ENCODE measurements at regions not wholly inside any gene's neighbourhood (a gene's known extent, or its start where the extent isn't known, plus 50 kb on each side); places are given as distances from the start of the nearest gene placed in this dataset.

- no peak overlapping the region for H3K4me3 ChIP-seq (replicated peaks; ENCODE audit: low read depth, low read length)
- DNase-seq (ENCODE audit: extremely low read depth, low read depth): no peak
- TF ChIP-seq CTCF (IDR thresholded peaks at IDR 0.05; ENCODE audit: low read depth, low read length, missing control alignments): no peak
Measured at GRCh38 chr13:80437231-80437630, 96.3 kb upstream of the SPRY2 start.

- no peak for DNase-seq (ENCODE audit: extremely low read depth, low read depth)
- H3K4me3 ChIP-seq (replicated peaks; ENCODE audit: low read depth, low read length): no peak overlapping the region
- no peak for TF ChIP-seq CTCF (IDR thresholded peaks at IDR 0.05; ENCODE audit: low read depth, low read length, missing control alignments)
Measured at GRCh38 chr13:80436571-80437169, 95.7 kb upstream of the SPRY2 start.

GRCh38 chr13:80430561-80430960 is 89.6 kb upstream of the SPRY2 start:
- TF ChIP-seq CTCF (IDR thresholded peaks at IDR 0.05; ENCODE audit: low read depth, low read length, missing control alignments): no peak
- DNase-seq (ENCODE audit: extremely low read depth, low read depth): no peak
- H3K4me3 ChIP-seq (replicated peaks; ENCODE audit: low read depth, low read length): no peak overlapping the region

- DNase-seq (ENCODE audit: extremely low read depth, low read depth): no peak
- no peak for TF ChIP-seq CTCF (IDR thresholded peaks at IDR 0.05; ENCODE audit: low read depth, low read length, missing control alignments)
- no peak overlapping the region for H3K4me3 ChIP-seq (replicated peaks; ENCODE audit: low read depth, low read length)
Measured at GRCh38 chr13:80428349-80429096, 87.6 kb upstream of the SPRY2 start.

GRCh38 chr13:80419416-80419815 is 78.5 kb upstream of the SPRY2 start:
- no peak for DNase-seq (ENCODE audit: extremely low read depth, low read depth)
- no peak for TF ChIP-seq CTCF (IDR thresholded peaks at IDR 0.05; ENCODE audit: low read depth, low read length, missing control alignments)

GRCh38 chr13:80413611-80414010 is 72.7 kb upstream of the SPRY2 start:
- no peak for DNase-seq (ENCODE audit: extremely low read depth, low read depth)
- H3K4me3 ChIP-seq (replicated peaks; ENCODE audit: low read depth, low read length): no peak overlapping the region
- no peak for TF ChIP-seq CTCF (IDR thresholded peaks at IDR 0.05; ENCODE audit: low read depth, low read length, missing control alignments)

More at GRCh38 chr13:80419416-80419815, 78.5 kb upstream of the SPRY2 start:
- no peak overlapping the region for H3K4me3 ChIP-seq (replicated peaks; ENCODE audit: low read depth, low read length)
